OCI-LY3 (cell line): ENCODE measurements at regions not wholly inside any gene's neighbourhood (a gene's known extent, or its start where the extent isn't known, plus 50 kb on each side); places are given as distances from the start of the nearest gene placed in this dataset.

Experiments
- H2AFZ ChIP-seq: fragments of 200-600, 300-600 bp; shearing (Covaris generic); 2 replicates; pipeline ENCODE4 v1.6.0; 2014; ENCODE audit warnings: antibody characterized with exemption, low read depth, low read length
- H3K27ac ChIP-seq: fragments of 200-600, 300-600 bp; sonication (generic); 2 replicates; pipeline ENCODE4 v1.5.1; 2014; ENCODE audit warnings: mild to moderate bottlenecking, low read length, moderate library complexity, mixed read lengths
- H3K27me3 ChIP-seq: fragments of 200-600, 300-600 bp; sonication (generic); 2 replicates; pipeline ENCODE4 v1.6.1; 2014; ENCODE audit warnings: low read depth, low read length, mixed read lengths
- H3K36me3 ChIP-seq: fragments of 200-600, 300-600 bp; sonication (generic); replicated peaks from 2 replicates; pipeline ENCODE3; 2014; ENCODE audit warnings: low read depth, low read length, mixed read lengths
- H3K4me1 ChIP-seq: fragments of 300-600, 200-600 bp; sonication (generic); 2 replicates; pipeline ENCODE4 v1.6.1; 2014; ENCODE audit warnings: low read length, mixed read lengths
- H3K4me2 ChIP-seq: fragments of 200-600, 300-600 bp; sonication (generic); 2 replicates; pipeline ENCODE4 v1.6.1; 2014; ENCODE audit warnings: low read length, mixed read lengths
- H3K4me3 ChIP-seq: fragments of 300-600, 200-600 bp; sonication (generic); 2 replicates; pipeline ENCODE4 v1.5.1; 2014; ENCODE audit warnings: antibody characterized with exemption, mild to moderate bottlenecking, low read length, moderate library complexity
- H3K79me2 ChIP-seq: fragments of 300-600, 200-600 bp; shearing (Covaris generic); 2 replicates; pipeline ENCODE4 v1.6.1; 2014; ENCODE audit warnings: mild to moderate bottlenecking, low read length, mixed read lengths
- H3K9ac ChIP-seq: fragments of 300-600, 200-600 bp; shearing (Covaris generic); 2 replicates; pipeline ENCODE4 v1.6.0; 2014; ENCODE audit warnings: mild to moderate bottlenecking, low read length, moderate library complexity
- H3K9me3 ChIP-seq: fragments of 200-600, 300-600 bp; shearing (Covaris generic); 2 replicates; pipeline ENCODE4 v1.6.1; 2014; ENCODE audit warnings: low read length, mixed read lengths; ENCODE audit not compliant: insufficient read depth
- H4K20me1 ChIP-seq: fragments of 200-600, 300-600 bp; sonication (generic); 2 replicates; pipeline ENCODE4 v1.6.1; 2016; ENCODE audit warnings: low read length, mixed read lengths; ENCODE audit not compliant: insufficient read depth
- EZH2phosphoT487 ChIP-seq: fragments of 200-600 bp; shearing (Covaris generic); IDR thresholded peaks from 2 replicates; pipeline ENCODE4 v1.6.1; 2018; ENCODE audit warnings: antibody characterized with exemption, mixed run types, low read depth
- TF ChIP-seq, protein P1 (sequence below): fragments of 200-600, 300-600 bp; sonication (generic); IDR thresholded peaks from 2 replicates; pipeline ENCODE4 v1.5.1; 2014; ENCODE audit warnings: antibody characterized with exemption, low read length, low read depth

DNA sequence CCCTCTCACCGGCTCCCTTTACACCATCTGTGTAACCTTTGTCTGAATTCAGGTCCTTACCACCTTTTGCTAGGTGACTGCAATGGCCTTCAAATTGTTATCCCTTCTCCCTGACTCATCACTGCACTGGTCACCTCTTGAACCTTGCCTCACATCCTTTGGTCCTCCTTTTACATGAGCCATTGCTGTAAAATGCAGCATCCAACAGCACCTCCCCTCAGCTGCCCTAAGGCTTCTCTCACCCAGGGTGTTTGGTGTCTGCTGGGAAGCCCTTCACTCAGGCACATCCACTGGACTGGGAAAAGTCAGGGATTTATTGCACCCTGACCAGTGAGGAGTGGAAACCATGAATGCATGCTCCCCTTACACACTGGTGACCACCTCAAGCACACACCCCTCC lies 192.5 kb upstream of the GATB start:
- Histone ChIP-seq H3K9ac (no peak overlapping the region), H3K4me1 (no peaks in the 10 kb centered on the region), H3K4me2 (no peak overlapping the region), H3K4me3 (no peak overlapping the region), H3K36me3 (no peaks in the 10 kb centered on the region), H3K27me3 (no peaks in the 10 kb centered on the region; the same call in 1 of the 2 replicates), H3K27ac (no peak overlapping the region), H3K79me2 (no peaks in the 10 kb centered on the region), H3K9me3 (peaks cover 8% of the 10 kb centered on the region; the same call in 1 of the 2 replicates), H4K20me1 (no peaks in the 10 kb centered on the region), H2AFZ (no peak overlapping the region)
- TF ChIP-seq, protein P1, sequence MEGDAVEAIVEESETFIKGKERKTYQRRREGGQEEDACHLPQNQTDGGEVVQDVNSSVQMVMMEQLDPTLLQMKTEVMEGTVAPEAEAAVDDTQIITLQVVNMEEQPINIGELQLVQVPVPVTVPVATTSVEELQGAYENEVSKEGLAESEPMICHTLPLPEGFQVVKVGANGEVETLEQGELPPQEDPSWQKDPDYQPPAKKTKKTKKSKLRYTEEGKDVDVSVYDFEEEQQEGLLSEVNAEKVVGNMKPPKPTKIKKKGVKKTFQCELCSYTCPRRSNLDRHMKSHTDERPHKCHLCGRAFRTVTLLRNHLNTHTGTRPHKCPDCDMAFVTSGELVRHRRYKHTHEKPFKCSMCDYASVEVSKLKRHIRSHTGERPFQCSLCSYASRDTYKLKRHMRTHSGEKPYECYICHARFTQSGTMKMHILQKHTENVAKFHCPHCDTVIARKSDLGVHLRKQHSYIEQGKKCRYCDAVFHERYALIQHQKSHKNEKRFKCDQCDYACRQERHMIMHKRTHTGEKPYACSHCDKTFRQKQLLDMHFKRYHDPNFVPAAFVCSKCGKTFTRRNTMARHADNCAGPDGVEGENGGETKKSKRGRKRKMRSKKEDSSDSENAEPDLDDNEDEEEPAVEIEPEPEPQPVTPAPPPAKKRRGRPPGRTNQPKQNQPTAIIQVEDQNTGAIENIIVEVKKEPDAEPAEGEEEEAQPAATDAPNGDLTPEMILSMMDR: no peak
- TF ChIP-seq EZH2phosphoT487: no peak

DNA sequence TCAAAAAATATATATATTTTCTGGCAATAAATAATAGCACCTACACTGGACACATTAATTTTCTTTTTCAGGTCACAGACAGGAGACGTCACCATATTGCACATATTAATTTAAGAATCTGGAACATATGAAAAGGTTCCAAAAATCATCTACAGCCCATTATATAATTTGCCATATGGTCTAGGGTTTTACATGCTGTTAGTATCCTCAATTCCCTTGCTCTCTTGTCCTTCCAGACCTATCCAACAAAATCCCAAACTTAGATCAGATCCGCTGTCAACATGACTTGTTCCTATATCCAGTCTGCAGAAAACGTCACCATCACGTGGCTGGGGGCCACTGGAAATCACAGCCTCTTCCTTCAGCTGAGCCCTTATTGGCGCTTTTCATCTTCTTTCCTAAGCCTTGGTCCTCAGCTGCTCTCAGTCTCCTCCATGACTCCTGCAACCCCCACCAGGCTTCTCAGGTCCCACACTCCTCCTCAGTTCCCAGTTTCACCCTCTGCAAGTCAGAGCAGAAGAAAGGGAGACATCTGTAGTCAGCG lies 192.0 kb upstream of the GATB start:
- no peaks in the 10 kb centered on the region; the same call in 1 of the 2 replicates for H3K27me3 ChIP-seq
- H3K79me2 ChIP-seq: no peaks in the 10 kb centered on the region
- no peak overlapping the region for H2AFZ ChIP-seq
- H3K4me1 ChIP-seq: no peaks in the 10 kb centered on the region
- no peak overlapping the region for H3K9ac ChIP-seq
- H3K36me3 ChIP-seq: no peaks in the 10 kb centered on the region
- TF ChIP-seq, protein P1: no peak
- TF ChIP-seq EZH2phosphoT487: no peak
- H3K27ac ChIP-seq: no peak overlapping the region
- H4K20me1 ChIP-seq: no peaks in the 10 kb centered on the region
- no peak overlapping the region for H3K4me2 ChIP-seq
- peaks cover 14% of the 10 kb centered on the region; the same call in 1 of the 2 replicates for H3K9me3 ChIP-seq
- H3K4me3 ChIP-seq: no peak overlapping the region

DNA sequence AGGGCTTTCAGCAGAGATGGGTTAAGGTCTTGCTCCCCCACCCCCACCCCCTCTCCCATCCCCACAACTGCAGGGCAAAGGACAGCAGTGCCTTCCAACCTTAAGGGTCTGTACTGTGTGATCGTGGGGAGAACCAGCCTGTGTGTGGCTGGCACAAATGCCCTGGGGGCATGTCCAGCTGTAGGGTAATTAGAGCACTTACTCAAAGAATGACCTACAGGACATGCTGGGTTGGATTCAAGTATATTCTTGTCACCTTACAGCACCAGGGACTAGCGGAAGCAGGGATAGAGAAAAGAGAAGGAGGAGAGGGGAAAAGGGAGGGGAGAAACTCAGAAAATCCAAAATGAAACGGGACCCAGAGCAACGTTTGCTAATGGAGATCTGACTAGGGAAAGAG lies 191.3 kb upstream of the GATB start:
- Histone ChIP-seq H3K9me3 (peaks cover 19% of the 10 kb centered on the region; the same call in 1 of the 2 replicates), H3K4me1 (no peaks in the 10 kb centered on the region), H3K27ac (no peak overlapping the region), H3K9ac (no peak overlapping the region), H3K36me3 (no peaks in the 10 kb centered on the region), H4K20me1 (no peaks in the 10 kb centered on the region), H3K27me3 (no peaks in the 10 kb centered on the region; the same call in 1 of the 2 replicates), H2AFZ (no peak overlapping the region), H3K79me2 (no peaks in the 10 kb centered on the region), H3K4me3 (no peak overlapping the region), H3K4me2 (no peak overlapping the region)
- TF ChIP-seq, protein P1: no peak
- TF ChIP-seq EZH2phosphoT487: no peak

DNA sequence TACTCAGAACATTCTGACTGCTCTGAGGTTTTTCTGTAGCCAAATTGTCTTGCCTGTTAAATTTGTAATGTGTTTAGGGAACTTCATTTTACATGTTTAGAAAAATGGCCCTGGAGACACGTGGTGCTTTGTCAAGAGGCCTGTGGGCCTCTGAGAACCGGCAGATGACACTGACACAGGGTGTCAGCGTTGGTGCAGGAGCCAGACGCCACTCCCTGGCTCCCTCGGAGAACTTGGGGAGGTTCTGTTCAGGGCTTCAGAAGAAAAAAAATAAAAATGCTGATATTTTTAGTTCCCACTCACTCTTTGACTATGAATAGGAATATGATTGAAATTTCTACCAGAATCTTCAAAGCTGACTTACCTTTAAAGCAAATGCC lies 190.9 kb upstream of the GATB start:
- Histone ChIP-seq H3K27me3 (no peaks in the 10 kb centered on the region; the same call in 1 of the 2 replicates), H3K79me2 (no peaks in the 10 kb centered on the region), H3K4me1 (no peaks in the 10 kb centered on the region), H3K4me2 (no peak overlapping the region), H3K4me3 (no peak overlapping the region), H4K20me1 (no peaks in the 10 kb centered on the region), H3K36me3 (no peaks in the 10 kb centered on the region), H3K9ac (no peak overlapping the region), H3K9me3 (peaks cover 23% of the 10 kb centered on the region; the same call in 1 of the 2 replicates), H2AFZ (no peak overlapping the region), H3K27ac (no peak overlapping the region)
- TF ChIP-seq, protein P1: no peak
- TF ChIP-seq EZH2phosphoT487: no peak
